ENCODE measurements at regions not wholly inside any gene's neighbourhood (a gene's known extent, or its start where the extent isn't known, plus 50 kb on each side); places are given as distances from the start of the nearest gene placed in this dataset.
A peak's percentile ranks its signal among the peaks of the same experiment; 100 is the strongest.
"Not testable (repeated sequence)": the region's sequence is repeated elsewhere in the genome, so short reads cannot be mapped to it uniquely, and the experiment has no call there.

DNA sequence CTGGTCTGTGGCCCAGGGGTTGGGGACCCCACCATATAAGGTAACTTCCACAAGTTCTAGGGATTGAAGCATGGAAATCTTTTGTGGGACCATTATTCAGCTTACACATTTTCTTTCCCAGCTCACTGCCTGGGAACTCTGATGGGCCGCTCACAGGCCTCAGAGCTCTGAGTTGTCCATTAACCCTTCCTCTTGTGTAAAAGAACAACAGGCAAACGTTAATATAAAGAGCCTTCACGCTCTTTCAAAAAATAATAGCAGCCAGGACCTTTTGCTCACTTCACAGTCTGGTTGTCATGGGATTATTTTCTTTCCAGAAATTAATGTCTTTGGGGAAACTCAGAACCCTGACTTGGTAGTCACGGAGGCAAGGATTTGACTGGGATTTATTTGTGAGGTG, 443.3 kb downstream of the AGTPBP1 start:
- no peak for DNase-seq
- POLR2A ChIA-PET, result no interaction called here
- Mint-ChIP-seq H3K27me3 (no peaks in the 10 kb centered on the region), H3K4me1 (no peaks in the 10 kb centered on the region), H3K36me3 (ENCODE audit: low read depth) (no peaks in the 10 kb centered on the region), H3K4me3 (no peak overlapping the region), H3K27ac (no peak overlapping the region), H3K9me3 (no peaks in the 10 kb centered on the region)
- CTCF ChIA-PET, result no interaction called here

DNA sequence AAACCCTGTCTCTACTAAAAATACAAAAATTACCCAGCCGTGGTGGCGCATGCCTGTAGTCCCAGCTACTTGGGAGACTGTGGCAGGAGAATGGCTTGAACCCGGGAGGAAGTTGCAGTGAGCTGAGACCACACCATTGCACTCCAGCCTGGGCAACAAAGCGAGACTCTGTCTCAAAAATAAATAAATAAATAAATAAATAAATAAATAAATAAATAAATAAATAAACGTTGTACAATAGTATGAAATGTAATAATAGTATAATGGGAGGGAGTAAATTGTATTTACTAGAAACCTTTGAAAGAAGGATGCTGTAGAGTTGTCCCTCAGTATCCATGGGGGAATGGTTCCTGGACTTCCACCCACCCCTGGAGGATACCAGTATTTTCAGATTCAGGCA, 446.5 kb downstream of the AGTPBP1 start:
- POLR2A ChIA-PET; DNase-seq; CTCF ChIA-PET; H3K4me3 Mint-ChIP-seq; H3K27ac Mint-ChIP-seq; H3K4me1 Mint-ChIP-seq; H3K36me3 Mint-ChIP-seq (ENCODE audit: low read depth); H3K27me3 Mint-ChIP-seq; H3K9me3 Mint-ChIP-seq: not testable (repeated sequence)

DNA sequence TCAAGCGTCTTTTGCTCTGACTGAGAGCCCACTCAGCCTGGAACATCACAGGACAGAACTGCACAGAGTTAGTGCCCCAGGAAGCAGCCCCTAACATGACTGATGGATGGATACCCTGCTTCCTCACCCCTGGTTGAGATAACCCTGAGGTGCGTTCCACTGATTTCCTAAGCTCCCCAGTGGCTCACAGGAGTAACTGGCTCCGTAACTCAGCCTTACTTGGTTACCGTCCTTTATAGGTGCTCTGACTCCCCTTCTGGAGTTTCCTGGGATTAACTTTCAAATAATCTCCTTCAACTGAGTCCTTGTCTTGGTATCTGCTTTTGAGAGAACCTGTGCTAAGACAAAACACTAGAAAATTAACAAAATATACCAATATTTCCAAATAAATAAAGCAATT, 449.5 kb downstream of the AGTPBP1 start:
- H3K27ac Mint-ChIP-seq, result no peak overlapping the region
- DNase-seq, result no peak
- peaks cover 9% of the 10 kb centered on the region for H3K4me1 Mint-ChIP-seq
- H3K9me3 Mint-ChIP-seq, result no peaks in the 10 kb centered on the region
- H3K27me3 Mint-ChIP-seq, result peaks cover 8% of the 10 kb centered on the region
- no peaks in the 10 kb centered on the region for H3K36me3 Mint-ChIP-seq (ENCODE audit: low read depth)
- no peak overlapping the region for H3K4me3 Mint-ChIP-seq
- ChIA-PET CTCF (no interaction called here), POLR2A (no interaction called here)

DNA sequence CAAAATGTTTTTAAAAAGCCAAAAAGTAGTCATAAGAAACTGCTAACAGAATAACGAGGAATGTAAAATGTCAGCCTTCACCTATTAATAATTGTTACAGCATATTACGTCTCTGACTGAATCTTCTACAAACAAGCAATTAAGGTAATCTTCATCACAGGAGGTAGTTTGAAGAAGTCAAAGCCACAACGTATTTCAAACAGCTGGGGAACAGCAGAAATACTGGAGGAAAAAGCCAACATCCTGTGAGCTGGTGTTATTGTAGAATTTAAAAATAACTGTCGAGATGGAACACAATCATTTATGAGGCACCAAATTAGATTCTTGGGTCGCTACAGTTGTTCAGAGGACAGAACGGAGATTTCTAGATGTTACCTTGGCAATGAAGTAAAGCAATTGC, 450.5 kb downstream of the AGTPBP1 start:
- DNase-seq, result no peak
- Mint-ChIP-seq H3K36me3 (ENCODE audit: low read depth) (no peaks in the 10 kb centered on the region), H3K27ac (no peak overlapping the region), H3K4me1 (peaks cover 9% of the 10 kb centered on the region), H3K27me3 (peaks cover 8% of the 10 kb centered on the region), H3K4me3 (no peak overlapping the region), H3K9me3 (no peaks in the 10 kb centered on the region)
- ChIA-PET POLR2A (no interaction called here), CTCF (no interaction called here)

DNA sequence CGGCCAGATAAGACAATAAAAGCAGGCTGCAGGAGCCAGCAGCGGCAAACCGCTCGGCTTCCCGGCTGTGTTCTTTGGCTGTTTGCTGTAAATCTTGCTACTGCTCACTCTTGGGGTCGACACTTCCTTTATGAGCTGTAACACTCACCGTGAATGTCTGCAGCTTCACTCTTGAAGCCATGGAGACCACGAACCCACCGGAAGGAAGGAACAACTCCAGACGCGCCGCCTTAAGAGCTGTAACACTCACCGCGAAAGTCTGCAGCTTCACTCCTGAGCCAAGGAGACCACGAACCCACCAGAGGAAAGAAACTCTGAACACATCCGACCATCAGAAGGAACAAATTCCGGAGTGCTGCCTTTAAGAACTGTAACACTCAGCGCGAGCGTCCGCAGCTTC, 451.7 kb downstream of the AGTPBP1 start:
- CTCF ChIA-PET, result no interaction called here
- no peaks in the 10 kb centered on the region for H3K36me3 Mint-ChIP-seq (ENCODE audit: low read depth)
- POLR2A ChIA-PET, result no interaction called here
- H3K4me3 Mint-ChIP-seq, result no peak overlapping the region
- H3K9me3 Mint-ChIP-seq, result no peaks in the 10 kb centered on the region
- DNase-seq, result peak; percentile 25
- no peak overlapping the region for H3K27ac Mint-ChIP-seq
- peaks cover 8% of the 10 kb centered on the region for H3K27me3 Mint-ChIP-seq
- H3K4me1 Mint-ChIP-seq, result peaks cover 9% of the 10 kb centered on the region

DNA sequence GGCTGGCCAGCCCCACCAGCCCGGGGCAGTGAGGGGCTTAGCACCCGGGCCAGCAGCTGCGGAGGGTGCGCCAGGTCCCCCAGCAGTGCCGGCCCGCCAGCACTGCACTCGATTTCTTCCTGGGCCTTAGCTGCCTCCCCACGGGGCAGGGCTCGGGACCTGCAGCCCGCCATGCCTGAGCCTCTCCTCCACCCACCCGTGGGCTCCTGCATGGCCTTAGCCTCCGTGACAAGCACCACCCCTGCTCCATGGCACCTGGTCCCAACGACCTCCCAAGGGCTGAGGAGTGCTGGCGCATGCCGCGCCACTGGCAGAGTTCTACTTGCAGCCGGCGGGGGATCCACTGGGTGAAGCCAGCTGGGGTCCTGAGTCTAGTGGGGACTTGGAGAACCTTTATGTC, 452.6 kb downstream of the AGTPBP1 start:
- H3K27ac Mint-ChIP-seq, result no peak overlapping the region
- H3K4me1 Mint-ChIP-seq, result peaks cover 9% of the 10 kb centered on the region
- H3K27me3 Mint-ChIP-seq, result peaks cover 8% of the 10 kb centered on the region
- ChIA-PET POLR2A (no interaction called here), CTCF (no interaction called here)
- DNase-seq, result no peak
- no peaks in the 10 kb centered on the region for H3K36me3 Mint-ChIP-seq (ENCODE audit: low read depth)
- no peaks in the 10 kb centered on the region for H3K9me3 Mint-ChIP-seq
- no peak overlapping the region for H3K4me3 Mint-ChIP-seq

DNA sequence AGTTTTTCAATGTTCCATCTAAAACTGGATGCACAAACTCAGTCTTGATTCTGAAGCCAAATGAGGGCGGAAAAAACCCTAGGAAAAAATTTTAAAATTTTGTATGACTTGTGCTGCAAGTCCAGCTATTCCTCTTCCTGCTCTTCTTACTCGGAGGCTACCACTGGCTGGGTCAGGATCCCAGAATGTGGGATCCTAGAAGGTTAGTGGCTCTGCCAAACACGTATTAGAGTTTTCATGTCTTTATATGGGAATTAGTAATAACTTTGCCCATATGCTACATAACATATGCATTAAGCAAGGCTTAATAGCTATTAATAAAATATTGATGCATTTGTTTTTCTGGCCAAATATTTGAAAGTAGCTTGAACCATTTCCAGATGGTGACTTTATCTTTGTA, 458.3 kb downstream of the AGTPBP1 start:
- Mint-ChIP-seq H3K27ac (no peak overlapping the region), H3K9me3 (no peaks in the 10 kb centered on the region), H3K27me3 (no peaks in the 10 kb centered on the region), H3K4me1 (no peaks in the 10 kb centered on the region), H3K4me3 (no peak overlapping the region), H3K36me3 (ENCODE audit: low read depth) (no peaks in the 10 kb centered on the region)
- POLR2A ChIA-PET, result no interaction called here
- DNase-seq, result no peak
- CTCF ChIA-PET, result no interaction called here

DNA sequence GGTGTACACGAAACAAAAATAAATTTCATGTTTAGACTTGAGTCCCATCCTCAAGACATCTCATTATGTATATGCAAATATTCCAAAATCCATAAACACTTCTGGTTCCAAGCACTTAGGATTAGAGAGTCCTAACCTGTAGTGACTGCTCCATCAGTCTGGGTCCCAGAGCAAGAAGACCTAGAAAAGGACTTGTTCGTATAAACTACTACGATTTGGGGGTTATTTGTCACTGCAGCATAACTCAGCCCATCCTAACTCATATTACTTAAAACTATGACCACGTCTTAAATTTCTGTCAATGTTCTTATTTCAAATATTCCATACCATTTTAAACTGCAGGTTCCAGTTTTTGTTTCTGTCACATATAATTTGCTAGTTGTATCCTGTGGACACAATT, 463.0 kb downstream of the AGTPBP1 start:
- Mint-ChIP-seq H3K36me3 (ENCODE audit: low read depth) (no peaks in the 10 kb centered on the region), H3K27ac (no peak overlapping the region), H3K4me3 (no peak overlapping the region), H3K4me1 (no peaks in the 10 kb centered on the region), H3K9me3 (no peaks in the 10 kb centered on the region), H3K27me3 (peaks cover 2% of the 10 kb centered on the region)
- CTCF ChIA-PET, result interaction anchor here (0.7 kb wide), 1 partner anchor 569 kb away, joined by 3 read pairs; no protein-coding TSS in a partner anchor
- POLR2A ChIA-PET, result no interaction called here
- no peak for DNase-seq

DNA sequence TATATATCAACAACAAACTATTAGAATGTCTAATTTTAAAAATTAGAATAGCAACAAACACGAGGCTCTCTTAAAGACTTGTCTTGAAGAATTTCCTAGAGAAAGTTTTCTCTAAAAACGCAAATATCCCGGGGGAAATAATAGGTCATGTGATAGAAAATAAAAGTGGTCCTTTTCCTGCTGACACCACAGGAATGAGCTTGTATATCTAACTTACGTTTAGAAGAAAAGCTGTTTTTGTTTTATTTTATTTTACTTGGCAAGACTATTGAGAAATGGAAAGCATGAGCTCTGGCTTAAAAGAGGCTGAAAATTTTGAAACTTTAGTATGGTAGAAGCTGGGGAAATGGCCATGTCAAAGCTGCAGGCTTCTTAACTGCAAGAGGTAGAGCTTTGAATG, 465.0 kb downstream of the AGTPBP1 start:
- H3K27me3 Mint-ChIP-seq, result peaks cover 2% of the 10 kb centered on the region
- ChIA-PET POLR2A (no interaction called here), CTCF (interaction anchor here (0.8 kb wide), 1 partner anchor 16 kb away, joined by 3 read pairs; no protein-coding TSS in a partner anchor)
- H3K36me3 Mint-ChIP-seq (ENCODE audit: low read depth), result no peaks in the 10 kb centered on the region
- no peak overlapping the region for H3K4me3 Mint-ChIP-seq
- no peak overlapping the region for H3K27ac Mint-ChIP-seq
- H3K9me3 Mint-ChIP-seq, result no peaks in the 10 kb centered on the region
- no peaks in the 10 kb centered on the region for H3K4me1 Mint-ChIP-seq
- no peak for DNase-seq

DNA sequence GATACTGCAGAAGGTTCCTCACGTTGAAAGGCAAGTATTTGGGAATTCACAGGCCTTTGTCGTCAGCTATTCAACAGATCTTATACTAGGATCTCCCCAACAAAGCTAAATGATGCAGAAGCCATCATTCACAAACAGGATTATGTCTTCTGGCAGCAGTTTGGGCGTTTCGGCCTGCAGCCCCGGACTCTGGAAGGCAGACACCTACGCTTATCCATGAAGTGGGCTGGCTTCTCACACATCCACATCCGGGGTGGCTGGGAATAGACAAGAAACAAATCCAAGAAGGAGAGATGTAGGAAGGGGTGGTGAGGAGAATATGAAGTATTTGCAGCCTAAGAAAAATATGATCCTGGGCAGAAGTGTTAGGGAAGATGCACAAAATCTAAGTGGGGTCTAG, 471.9 kb downstream of the AGTPBP1 start:
- Mint-ChIP-seq H3K27me3 (no peaks in the 10 kb centered on the region), H3K9me3 (no peaks in the 10 kb centered on the region), H3K4me1 (no peaks in the 10 kb centered on the region), H3K4me3 (no peak overlapping the region), H3K36me3 (ENCODE audit: low read depth) (no peaks in the 10 kb centered on the region), H3K27ac (no peak overlapping the region)
- POLR2A ChIA-PET, result no interaction called here
- no peak for DNase-seq
- CTCF ChIA-PET, result no interaction called here

DNA sequence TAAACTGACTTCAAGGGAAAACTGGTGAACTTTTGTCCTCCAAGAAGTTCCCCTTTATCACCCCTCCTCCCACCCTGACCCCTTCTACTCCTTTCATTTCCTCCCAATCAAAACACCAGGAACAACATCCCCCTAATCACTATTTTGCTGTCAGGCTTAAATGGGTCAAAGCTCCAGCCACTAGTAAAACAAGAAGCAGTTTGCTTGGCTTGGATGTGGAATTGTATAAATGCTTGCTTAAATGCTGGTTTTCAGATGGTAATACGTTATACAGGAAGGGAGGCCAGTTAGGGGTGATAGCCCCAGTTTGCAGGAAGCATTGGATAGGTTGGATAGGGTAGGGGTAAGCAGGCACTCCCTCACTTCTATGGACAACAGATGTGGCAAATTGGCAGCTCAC, 473.6 kb downstream of the AGTPBP1 start:
- Mint-ChIP-seq H3K4me1 (no peaks in the 10 kb centered on the region), H3K36me3 (ENCODE audit: low read depth) (no peaks in the 10 kb centered on the region), H3K9me3 (no peaks in the 10 kb centered on the region), H3K27me3 (no peaks in the 10 kb centered on the region), H3K27ac (no peak overlapping the region), H3K4me3 (no peak overlapping the region)
- DNase-seq, result no peak
- CTCF ChIA-PET, result interaction anchor here (0.8 kb wide), 1 partner anchor 342 kb away, joined by 4 read pairs; no protein-coding TSS in a partner anchor
- POLR2A ChIA-PET, result no interaction called here

DNA sequence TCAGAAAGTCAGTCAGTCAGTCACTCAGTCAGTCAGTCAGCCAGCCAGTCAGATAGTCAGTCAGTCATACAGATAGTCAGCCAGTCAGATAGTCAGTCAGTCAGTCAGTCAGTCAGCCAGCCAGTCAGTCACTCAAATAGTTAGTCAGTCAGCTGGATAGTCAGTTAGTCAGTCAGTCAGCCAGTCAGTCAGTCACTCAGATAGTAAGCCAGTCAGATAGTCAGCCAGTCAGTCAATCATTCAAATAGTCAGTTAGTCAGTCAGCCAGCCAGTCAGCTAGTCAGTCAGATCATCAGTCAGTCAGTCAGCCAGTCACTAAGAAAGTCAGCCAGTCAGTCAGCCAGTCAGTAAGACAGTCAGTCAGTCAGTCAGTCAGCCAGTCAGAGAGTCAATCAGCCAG, 477.1 kb downstream of the AGTPBP1 start:
- H3K27me3 Mint-ChIP-seq, result no peaks in the 10 kb centered on the region
- H3K4me1 Mint-ChIP-seq, result no peaks in the 10 kb centered on the region
- POLR2A ChIA-PET, result no interaction called here
- DNase-seq, result no peak
- no peaks in the 10 kb centered on the region for H3K36me3 Mint-ChIP-seq (ENCODE audit: low read depth)
- no peak overlapping the region for H3K27ac Mint-ChIP-seq
- no peaks in the 10 kb centered on the region for H3K9me3 Mint-ChIP-seq
- CTCF ChIA-PET, result no interaction called here
- no peak overlapping the region for H3K4me3 Mint-ChIP-seq

DNA sequence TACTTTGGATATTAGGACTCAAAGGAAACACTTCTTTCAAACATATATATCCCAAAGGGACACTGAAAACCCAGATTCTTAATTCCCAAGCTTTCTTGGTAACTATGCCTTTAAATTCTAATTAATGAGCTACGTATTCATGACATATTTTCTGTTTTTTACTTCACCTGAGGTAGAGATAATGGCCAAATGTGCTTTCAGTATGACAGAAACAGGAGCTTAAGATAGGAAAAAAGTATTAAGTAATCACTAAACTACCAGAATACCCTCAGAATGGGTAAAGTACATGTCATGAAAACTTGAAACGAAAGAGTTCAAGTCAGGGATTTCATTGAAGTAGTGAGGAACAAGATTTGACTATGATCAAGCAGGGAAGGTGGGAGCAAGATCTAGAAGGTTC, 478.5 kb downstream of the AGTPBP1 start:
- Mint-ChIP-seq H3K4me3 (no peak overlapping the region), H3K9me3 (no peaks in the 10 kb centered on the region), H3K27ac (no peak overlapping the region), H3K36me3 (ENCODE audit: low read depth) (no peaks in the 10 kb centered on the region), H3K4me1 (no peaks in the 10 kb centered on the region), H3K27me3 (no peaks in the 10 kb centered on the region)
- DNase-seq, result no peak
- ChIA-PET POLR2A (no interaction called here), CTCF (no interaction called here)

DNA sequence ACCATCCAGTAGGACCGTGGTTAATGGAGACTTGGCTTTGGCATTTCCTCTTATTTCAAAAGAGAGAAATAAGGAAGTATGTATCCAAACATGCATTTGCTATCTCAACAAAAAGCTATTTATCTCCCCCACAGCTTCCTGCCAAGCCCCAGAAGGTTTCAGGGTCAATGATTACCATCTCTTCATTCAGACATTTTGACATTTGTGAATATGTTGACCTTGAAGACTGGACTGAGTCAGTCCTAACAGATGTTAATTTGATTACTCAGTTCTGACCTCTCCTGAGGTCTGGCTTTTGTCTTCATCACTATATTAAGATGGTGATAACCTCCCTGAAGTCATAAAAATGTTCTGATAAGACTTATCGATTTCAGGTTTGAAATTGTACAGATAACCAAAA, 479.4 kb downstream of the AGTPBP1 start:
- Mint-ChIP-seq H3K9me3 (no peaks in the 10 kb centered on the region), H3K27ac (no peak overlapping the region), H3K4me1 (no peaks in the 10 kb centered on the region), H3K36me3 (ENCODE audit: low read depth) (no peaks in the 10 kb centered on the region), H3K4me3 (no peak overlapping the region), H3K27me3 (no peaks in the 10 kb centered on the region)
- ChIA-PET CTCF (no interaction called here), POLR2A (no interaction called here)
- DNase-seq, result no peak

DNA sequence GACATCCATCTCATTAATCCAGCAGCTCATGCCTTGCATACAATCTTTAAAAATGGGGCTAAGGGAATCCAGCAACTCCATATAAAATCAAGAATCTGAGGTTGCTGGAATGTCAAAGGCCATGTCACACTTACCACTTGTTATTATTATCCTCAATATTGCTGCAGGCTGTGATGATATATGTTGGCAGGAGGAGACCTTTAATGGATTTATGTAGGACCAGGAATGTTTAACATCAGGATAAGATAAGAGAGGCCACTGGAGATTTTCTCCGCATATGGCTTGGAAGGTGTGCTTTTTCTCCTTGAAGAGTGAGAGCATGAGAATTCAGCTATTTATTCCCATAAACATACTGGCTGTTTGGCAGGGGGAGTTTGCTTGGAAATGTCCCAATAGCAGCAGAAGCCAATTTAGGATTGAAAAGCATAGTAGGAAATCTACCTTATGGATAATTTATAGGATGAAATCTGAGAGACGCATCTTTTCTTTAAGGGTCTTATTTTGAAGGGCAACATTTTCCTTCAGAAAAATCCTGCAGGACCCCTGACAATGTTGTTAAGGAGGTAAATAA, 481.4 kb downstream of the AGTPBP1 start:
- no peaks in the 10 kb centered on the region for H3K36me3 Mint-ChIP-seq (ENCODE audit: low read depth)
- POLR2A ChIA-PET, result no interaction called here

More for the DNA sequence above, 481.4 kb downstream of the AGTPBP1 start:
- Mint-ChIP-seq H3K9me3 (no peaks in the 10 kb centered on the region), H3K4me1 (no peaks in the 10 kb centered on the region), H3K4me3 (no peak overlapping the region), H3K27ac (no peak overlapping the region), H3K27me3 (no peaks in the 10 kb centered on the region)
- no peak for DNase-seq
- CTCF ChIA-PET, result interaction anchor here (0.9 kb wide), 1 partner anchor 17 kb away, joined by 3 read pairs; no protein-coding TSS in a partner anchor
